ENCODE measurements at regions not wholly inside any gene's neighbourhood (a gene's known extent, or its start where the extent isn't known, plus 50 kb on each side); places are given as distances from the start of the nearest gene placed in this dataset.

- TF ChIP-seq CTCF (IDR thresholded peaks at IDR 0.05) (no peak), TCF7L2 (IDR thresholded peaks at IDR 0.05; ENCODE audit: low read depth, low read length) (no peak)
Observed at GRCh38 chr3:153767601-153768560, 353.3 kb upstream of the ARHGEF26 start.

Data from Panc1 (cell line).